ENCODE measurements at regions not wholly inside any gene's neighbourhood (a gene's known extent, or its start where the extent isn't known, plus 50 kb on each side); places are given as distances from the start of the nearest gene placed in this dataset.

GRCh38 chr4:137267024-137267423 lies 265.3 kb downstream of the PCDH18 start:
- intact Hi-C loops (cut with micrococcal nuclease): no loop called here
- no peak for TF ChIP-seq SMC3 (IDR thresholded peaks at IDR 0.05; ENCODE audit: low read depth, low read length)
- TF ChIP-seq ELK1 (IDR thresholded peaks at IDR 0.05; ENCODE audit: borderline replicate concordance, low read depth, low read length): no peak
- TF ChIP-seq MAZ (IDR thresholded peaks at IDR 0.05; ENCODE audit: borderline replicate concordance, low read depth, low read length): no peak
- TF ChIP-seq MAFK (IDR thresholded peaks at IDR 0.05; ENCODE audit: low read depth, low read length): no peak
- TF ChIP-seq, protein P1, sequence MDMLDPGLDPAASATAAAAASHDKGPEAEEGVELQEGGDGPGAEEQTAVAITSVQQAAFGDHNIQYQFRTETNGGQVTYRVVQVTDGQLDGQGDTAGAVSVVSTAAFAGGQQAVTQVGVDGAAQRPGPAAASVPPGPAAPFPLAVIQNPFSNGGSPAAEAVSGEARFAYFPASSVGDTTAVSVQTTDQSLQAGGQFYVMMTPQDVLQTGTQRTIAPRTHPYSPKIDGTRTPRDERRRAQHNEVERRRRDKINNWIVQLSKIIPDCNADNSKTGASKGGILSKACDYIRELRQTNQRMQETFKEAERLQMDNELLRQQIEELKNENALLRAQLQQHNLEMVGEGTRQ (IDR thresholded peaks at IDR 0.05; ENCODE audit: low read depth, low read length): no peak
- no peak for TF ChIP-seq POLR2A (IDR thresholded peaks at IDR 0.05; ENCODE audit: low read depth, low read length)
- TF ChIP-seq NFE2L2 (IDR thresholded peaks at IDR 0.05; ENCODE audit: low read depth, low read length): no peak
- TF ChIP-seq RAD21 (IDR thresholded peaks at IDR 0.05; ENCODE audit: low read length): no peak
- TF ChIP-seq CEBPB (IDR thresholded peaks at IDR 0.05; ENCODE audit: low read depth, low read length): no peak
- no peak for TF ChIP-seq FOS (IDR thresholded peaks at IDR 0.05; ENCODE audit: low read depth, low read length)
- no peak for TF ChIP-seq RFX5 (IDR thresholded peaks at IDR 0.05; ENCODE audit: low read depth, low read length)

More at GRCh38 chr4:137267024-137267423, 265.3 kb downstream of the PCDH18 start:
- H2BK20ac ChIP-seq (ENCODE audit: low read depth, low read length): no peak overlapping the region
- H3K18ac ChIP-seq (ENCODE audit: low read depth, low read length): no peak overlapping the region
- no peak overlapping the region for H4K5ac ChIP-seq (ENCODE audit: low read depth, low read length)
- in situ Hi-C loops (cut with MboI; ENCODE audit: low sequenced_read_pairs): no loop called here
- ChIA-PET CTCF (interaction anchor here (0.6 kb wide), 1 partner anchor 23 kb away, joined by 4 read pairs; no protein-coding TSS in a partner anchor), POLR2A (ENCODE audit: unreplicated experiment) (no interaction called here)
- no peak overlapping the region for H2AFZ ChIP-seq (replicated peaks; ENCODE audit: low read length, poor library complexity)
- H2AK9ac ChIP-seq (replicated peaks; ENCODE audit: low read depth, low read length, poor library complexity): no peak overlapping the region
- no peak overlapping the region for H3K56ac ChIP-seq (ENCODE audit: extremely low read depth, insufficient read depth, low read length)
- H4K91ac ChIP-seq (ENCODE audit: insufficient read depth, low read depth, low read length): no peak overlapping the region
- no peaks in the 10 kb centered on the region for H3K36me3 ChIP-seq (ENCODE audit: control insufficient read depth, insufficient read depth, low read length)
- H3K79me1 ChIP-seq (ENCODE audit: low read depth in 1 of 2, low read length in 2 of 2): no peaks in the 10 kb centered on the region
- no peaks in the 10 kb centered on the region for H3K9me3 ChIP-seq (ENCODE audit: control insufficient read depth, insufficient read depth, low read length)
- no peak overlapping the region for H2AK5ac ChIP-seq (ENCODE audit: low read depth, low read length)
- H3K27ac ChIP-seq (ENCODE audit: insufficient read depth, low read length): no peak overlapping the region
- H2BK5ac ChIP-seq (ENCODE audit: low read depth, low read length, poor library complexity, severe bottlenecking): peak overlapping the region; percentile 41
- no peak overlapping the region for H3K4me2 ChIP-seq (ENCODE audit: low read depth, low read length)
- H3K9me1 ChIP-seq (ENCODE audit: insufficient read depth, low read length): peaks cover 4% of the 10 kb centered on the region; the same call in 1 of the 2 replicates
- no peak overlapping the region for H3K9ac ChIP-seq (ENCODE audit: low read depth, low read length)
- H2BK15ac ChIP-seq (ENCODE audit: low read depth, low read length): no peak overlapping the region
- H3K27me3 ChIP-seq (ENCODE audit: control insufficient read depth, insufficient read depth, low read length): no peaks in the 10 kb centered on the region
- no peak overlapping the region for H3K23ac ChIP-seq (ENCODE audit: low read depth, low read length)
- dilution Hi-C loops (cut with HindIII; ENCODE audit: low sequenced_read_pairs, unreplicated experiment): no loop called here
- no peaks in the 10 kb centered on the region for H4K20me1 ChIP-seq (ENCODE audit: insufficient read depth, low read length)
- DNase-seq (peak; percentile 38), ATAC-seq (ENCODE audit: low read depth) (peak; percentile 68; the same call in 1 of the 2 replicates)
- no CpG with 5 or more reads among the region's 2 CpGs for WGBS, 2 experiments (ENCODE audit: extremely low coverage in 2 of 2, insufficient read length in 1 of 2)
- H3K14ac ChIP-seq (replicated peaks; ENCODE audit: low read depth, low read length): no peak overlapping the region
- H4K8ac ChIP-seq (ENCODE audit: low read depth in 2 of 2, low read length in 2 of 2): no peak overlapping the region
- BruUV-seq (replicated peaks): no TSS peak
- H3K4me3 ChIP-seq (ENCODE audit: insufficient read depth, low read depth, low read length): no peak overlapping the region
- H3K4ac ChIP-seq (ENCODE audit: low read depth, low read length): no peak overlapping the region
- H3K4me1 ChIP-seq (ENCODE audit: control insufficient read depth, insufficient read depth, low read length): no peaks in the 10 kb centered on the region
- peak overlapping the region; percentile 72; the same call in 1 of the 2 replicates for H2BK120ac ChIP-seq (ENCODE audit: low read depth, low read length)

All from IMR-90 (cell line).